ENCODE measurements at regions not wholly inside any gene's neighbourhood (a gene's known extent, or its start where the extent isn't known, plus 50 kb on each side); places are given as distances from the start of the nearest gene placed in this dataset.

- no peak overlapping the region for H3K27ac ChIP-seq (ENCODE audit: low read length)
- in situ Hi-C loops (cut with HindIII; ENCODE audit: low pct_unique_long_range_greater_than_20kb, low sequenced_read_pairs) (no loop called here), intact Hi-C loops (cut with micrococcal nuclease; ENCODE audit: unreplicated experiment) (no loop called here)
- H3K4me1 ChIP-seq (ENCODE audit: control insufficient read depth, insufficient read depth, low read length): no peaks in the 10 kb centered on the region
- no peak overlapping the region for H3K4me3 ChIP-seq (ENCODE audit: low read depth in 2 of 2, low read length in 2 of 2)
- no peaks in the 10 kb centered on the region for H3K27me3 ChIP-seq (ENCODE audit: control insufficient read depth, insufficient read depth, low read length)
- ATAC-seq: no peak
- no peak for DNase-seq (ENCODE audit: low read depth, low spot score)
- no TSS peak for BruUV-seq (replicated peaks)
- ChIA-PET CTCF (no interaction called here), POLR2A (no interaction called here)
- no peak for TF ChIP-seq REST (IDR thresholded peaks at IDR 0.05; ENCODE audit: insufficient read depth in 1 of 2, low read depth in 2 of 2, low read length in 1 of 2)
- no peak for TF ChIP-seq CTCF (IDR thresholded peaks at IDR 0.05)
- TF ChIP-seq TCF7L2 (IDR thresholded peaks at IDR 0.05; ENCODE audit: low read depth, low read length): no peak
- TF ChIP-seq POLR2AphosphoS5 (IDR thresholded peaks at IDR 0.05; ENCODE audit: low read depth, low read length): no peak
- no peak for TF ChIP-seq SIN3A (IDR thresholded peaks at IDR 0.05; ENCODE audit: borderline replicate concordance, insufficient read depth, low read depth, low read length)
- H3K9me3 ChIP-seq (ENCODE audit: control insufficient read depth, insufficient read depth, low read depth, low read length): no peaks in the 10 kb centered on the region
- no peaks in the 10 kb centered on the region for H3K36me3 ChIP-seq (ENCODE audit: control insufficient read depth, insufficient read depth, low read length)
These were observed 1459.8 kb downstream of the RAPGEF2 start for GRCh38 chr4:160562661-160563060.

GRCh38 chr4:160563552-160564282, 1460.8 kb downstream of the RAPGEF2 start:
- no peak for ATAC-seq
- in situ Hi-C loops (cut with HindIII; ENCODE audit: low pct_unique_long_range_greater_than_20kb, low sequenced_read_pairs): no loop called here

More at GRCh38 chr4:160563552-160564282, 1460.8 kb downstream of the RAPGEF2 start:
- Histone ChIP-seq H3K27me3 (ENCODE audit: control insufficient read depth, insufficient read depth, low read length) (no peaks in the 10 kb centered on the region), H3K4me3 (ENCODE audit: low read depth in 2 of 2, low read length in 2 of 2) (no peak overlapping the region), H3K4me1 (ENCODE audit: control insufficient read depth, insufficient read depth, low read length) (no peaks in the 10 kb centered on the region), H3K27ac (ENCODE audit: low read length) (no peak overlapping the region), H3K9me3 (ENCODE audit: control insufficient read depth, insufficient read depth, low read depth, low read length) (no peaks in the 10 kb centered on the region), H3K36me3 (ENCODE audit: control insufficient read depth, insufficient read depth, low read length) (no peaks in the 10 kb centered on the region)
- BruUV-seq (replicated peaks): no TSS peak
- ChIA-PET CTCF (no interaction called here), POLR2A (no interaction called here)
- intact Hi-C loops (cut with micrococcal nuclease; ENCODE audit: unreplicated experiment): no loop called here
- DNase-seq (ENCODE audit: low read depth, low spot score): no peak
- no peak for TF ChIP-seq TCF7L2 (IDR thresholded peaks at IDR 0.05; ENCODE audit: low read depth, low read length)
- TF ChIP-seq POLR2AphosphoS5 (IDR thresholded peaks at IDR 0.05; ENCODE audit: low read depth, low read length): no peak
- TF ChIP-seq CTCF (IDR thresholded peaks at IDR 0.05): no peak
- no peak for TF ChIP-seq SIN3A (IDR thresholded peaks at IDR 0.05; ENCODE audit: borderline replicate concordance, insufficient read depth, low read depth, low read length)
- TF ChIP-seq REST (IDR thresholded peaks at IDR 0.05; ENCODE audit: insufficient read depth in 1 of 2, low read depth in 2 of 2, low read length in 1 of 2): no peak

Measured in Panc1 (cell line).